ENCODE measurements at regions not wholly inside any gene's neighbourhood (a gene's known extent, or its start where the extent isn't known, plus 50 kb on each side); places are given as distances from the start of the nearest gene placed in this dataset.

GRCh38 chr4:52234561-52235440 lies 183.7 kb downstream of the SPATA18 start:
- intact Hi-C loops (cut with DNase I): loop anchor here in 1 of 4 donors (5.0 to 10.0 kb wide), 2 partner anchors 748 to 2000 kb away; no protein-coding TSS in a partner anchor
- Histone ChIP-seq H3K4me1 (ENCODE audit: control insufficient read depth, insufficient read depth, low read length) (no peaks in the 10 kb centered on the region), H3K9me3 (ENCODE audit: control insufficient read depth, low read length) (no peaks in the 10 kb centered on the region), H3K27me3 (ENCODE audit: control insufficient read depth, insufficient read depth) (no peaks in the 10 kb centered on the region), H3K27ac (ENCODE audit: low read length) (no peak overlapping the region), H3K4me3 (ENCODE audit: low read length) (no peak overlapping the region)
- 37% methylated on average over 6 of the region's 6 CpGs for WGBS
- peak in 1 of 3 donors; percentile 40 for DNase-seq
- ATAC-seq: peak; percentile 80 to 84

- 70% methylated on average over 2 of the region's 2 CpGs for WGBS
- intact Hi-C loops (cut with DNase I): loop anchor here in 1 of 4 donors (10.0 kb wide), 1 partner anchor 1999 kb away; no protein-coding TSS in a partner anchor
Measured at GRCh38 chr4:52235552-52236201, 184.6 kb downstream of the SPATA18 start.

DNA sequence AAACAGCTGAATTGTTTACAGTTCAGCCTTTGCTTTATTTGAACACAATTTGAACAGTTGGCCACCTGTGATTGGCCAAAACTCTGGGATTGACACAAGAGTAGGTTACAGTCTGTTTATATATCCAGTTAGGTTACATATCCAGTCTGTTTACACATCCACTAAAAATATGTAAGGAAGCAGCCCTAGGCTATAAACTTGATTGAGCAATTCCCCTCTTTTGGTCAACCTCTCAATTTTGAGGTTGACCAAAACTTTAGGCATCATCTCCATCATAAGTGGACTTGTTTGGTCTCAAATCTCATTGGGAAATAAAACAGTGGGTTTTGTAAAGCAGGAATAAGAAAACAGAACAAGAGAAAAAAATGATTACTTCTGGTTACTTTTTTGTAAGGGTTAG lies 190.8 kb downstream of the SPATA18 start:
- no peak overlapping the region for H3K4me3 ChIP-seq (ENCODE audit: low read length)
- H3K27me3 ChIP-seq (ENCODE audit: control insufficient read depth, insufficient read depth): no peaks in the 10 kb centered on the region
- H3K27ac ChIP-seq (ENCODE audit: low read length): no peak overlapping the region
- DNase-seq (no peak), ATAC-seq (no peak)
- H3K9me3 ChIP-seq (ENCODE audit: control insufficient read depth, low read length): no peaks in the 10 kb centered on the region
- intact Hi-C loops (cut with DNase I): loop anchor here in 1 of 4 donors (10.0 kb wide), 2 partner anchors 133 to 743 kb away; no protein-coding TSS in a partner anchor
- H3K4me1 ChIP-seq (ENCODE audit: control insufficient read depth, insufficient read depth, low read length): no peaks in the 10 kb centered on the region

More at GRCh38 chr4:52235552-52236201, 184.6 kb downstream of the SPATA18 start:
- ATAC-seq (no peak), DNase-seq (no peak)
- Histone ChIP-seq H3K27ac (ENCODE audit: low read length) (no peak overlapping the region), H3K27me3 (ENCODE audit: control insufficient read depth, insufficient read depth) (no peaks in the 10 kb centered on the region), H3K4me1 (ENCODE audit: control insufficient read depth, insufficient read depth, low read length) (no peaks in the 10 kb centered on the region), H3K9me3 (ENCODE audit: control insufficient read depth, low read length) (no peaks in the 10 kb centered on the region), H3K4me3 (ENCODE audit: low read length) (no peak overlapping the region)

GRCh38 chr4:52243367-52243766 lies 192.3 kb downstream of the SPATA18 start:
- Histone ChIP-seq H3K9me3 (ENCODE audit: control insufficient read depth, low read length) (no peaks in the 10 kb centered on the region), H3K27me3 (ENCODE audit: control insufficient read depth, insufficient read depth) (no peaks in the 10 kb centered on the region), H3K4me3 (ENCODE audit: low read length) (no peak overlapping the region), H3K4me1 (ENCODE audit: control insufficient read depth, insufficient read depth, low read length) (no peaks in the 10 kb centered on the region), H3K27ac (ENCODE audit: low read length) (no peak overlapping the region)
- ATAC-seq (no peak), DNase-seq (no peak)
- 91% methylated on average over 5 of the region's 5 CpGs for WGBS
- intact Hi-C loops (cut with DNase I): loop anchor here in 1 of 4 donors (10.0 kb wide), 2 partner anchors 131 to 741 kb away; no protein-coding TSS in a partner anchor

DNA sequence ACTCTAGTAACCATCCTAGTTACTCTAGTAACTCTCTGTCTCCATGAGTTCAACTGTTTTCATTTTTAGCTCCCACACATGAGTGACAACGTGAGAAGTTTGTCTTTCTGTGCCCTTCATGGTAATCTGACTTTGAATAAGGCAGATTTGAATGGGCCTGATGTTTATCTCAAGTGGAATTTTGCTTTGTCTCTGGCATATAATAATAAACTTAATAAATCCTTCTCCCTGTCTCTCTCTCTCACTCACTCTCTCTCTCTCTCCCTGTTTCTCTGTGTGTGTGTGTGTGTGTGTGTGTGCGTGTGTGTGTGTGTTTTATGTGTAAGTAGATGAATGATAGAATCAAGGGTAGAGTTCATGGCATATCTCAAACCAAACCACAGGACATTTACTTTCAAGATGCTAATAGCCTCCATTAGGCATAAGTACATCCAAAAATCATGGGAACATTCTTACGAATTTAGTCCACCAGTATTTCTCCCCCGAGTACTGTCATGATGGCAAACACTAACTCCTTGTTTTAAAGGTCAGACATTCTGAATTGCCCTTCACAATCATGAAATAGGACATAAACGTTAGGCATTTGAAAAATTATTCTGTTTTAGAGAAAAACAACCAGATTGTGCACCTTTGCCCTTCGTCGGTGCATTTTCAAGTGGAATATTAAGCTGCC lies 193.1 kb downstream of the SPATA18 start:
- ATAC-seq (peak in 1 of 2 donors; percentile 39), DNase-seq (no peak)
- no peaks in the 10 kb centered on the region for H3K27me3 ChIP-seq (ENCODE audit: control insufficient read depth, insufficient read depth)
- intact Hi-C loops (cut with DNase I): loop anchor here in 1 of 4 donors (10.0 kb wide), 2 partner anchors 131 to 741 kb away; no protein-coding TSS in a partner anchor
- H3K27ac ChIP-seq (ENCODE audit: low read length): no peak overlapping the region
- no peak overlapping the region for H3K4me3 ChIP-seq (ENCODE audit: low read length)
- no peaks in the 10 kb centered on the region for H3K4me1 ChIP-seq (ENCODE audit: control insufficient read depth, insufficient read depth, low read length)
- H3K9me3 ChIP-seq (ENCODE audit: control insufficient read depth, low read length): no peaks in the 10 kb centered on the region
- 46% methylated on average over 7 of the region's 7 CpGs for WGBS

GRCh38 chr4:52244848-52245247 lies 193.7 kb downstream of the SPATA18 start:
- Histone ChIP-seq H3K27me3 (ENCODE audit: control insufficient read depth, insufficient read depth) (no peaks in the 10 kb centered on the region), H3K9me3 (ENCODE audit: control insufficient read depth, low read length) (no peaks in the 10 kb centered on the region), H3K4me3 (ENCODE audit: low read length) (no peak overlapping the region), H3K27ac (ENCODE audit: low read length) (no peak overlapping the region), H3K4me1 (ENCODE audit: control insufficient read depth, insufficient read depth, low read length) (no peaks in the 10 kb centered on the region)
- DNase-seq: no peak
- 34% methylated on average over 3 of the region's 3 CpGs for WGBS
- intact Hi-C loops (cut with DNase I): loop anchor here in 1 of 4 donors (10.0 kb wide), 2 partner anchors 130 to 740 kb away; no protein-coding TSS in a partner anchor
- ATAC-seq: peak; percentile 75 to 92

DNA sequence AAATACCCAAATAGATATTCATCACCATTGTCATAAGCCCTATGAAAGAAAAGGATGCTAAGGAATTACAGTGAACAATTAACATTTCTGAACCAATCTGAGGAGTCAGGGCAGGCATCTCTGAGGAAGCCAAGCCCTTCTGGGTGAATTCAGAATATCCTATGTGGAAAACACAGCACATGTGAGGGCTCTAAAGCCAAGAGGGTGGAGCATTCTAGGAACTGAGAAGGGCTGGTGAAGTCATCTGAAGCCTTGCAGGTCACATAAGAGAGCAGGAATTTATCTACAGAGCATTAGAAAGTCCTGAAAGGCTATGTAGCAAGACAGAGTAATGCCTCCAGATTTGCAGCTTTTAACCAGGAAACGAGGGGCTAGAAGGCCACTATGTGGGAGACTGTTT lies 195.7 kb downstream of the SPATA18 start:
- intact Hi-C loops (cut with DNase I): loop anchor here in 1 of 4 donors (10.0 kb wide), 2 partner anchors 128 to 738 kb away; no protein-coding TSS in a partner anchor
- Histone ChIP-seq H3K9me3 (ENCODE audit: control insufficient read depth, low read length) (no peaks in the 10 kb centered on the region), H3K27me3 (ENCODE audit: control insufficient read depth, insufficient read depth) (no peaks in the 10 kb centered on the region), H3K4me3 (ENCODE audit: low read length) (no peak overlapping the region), H3K27ac (ENCODE audit: low read length) (no peak overlapping the region), H3K4me1 (ENCODE audit: control insufficient read depth, insufficient read depth, low read length) (no peaks in the 10 kb centered on the region)
- ATAC-seq (peak in 1 of 2 donors; percentile 76), DNase-seq (no peak)
- 73% methylated on average over 1 of the region's 1 CpG for whole genome bisulfite sequencing

DNA sequence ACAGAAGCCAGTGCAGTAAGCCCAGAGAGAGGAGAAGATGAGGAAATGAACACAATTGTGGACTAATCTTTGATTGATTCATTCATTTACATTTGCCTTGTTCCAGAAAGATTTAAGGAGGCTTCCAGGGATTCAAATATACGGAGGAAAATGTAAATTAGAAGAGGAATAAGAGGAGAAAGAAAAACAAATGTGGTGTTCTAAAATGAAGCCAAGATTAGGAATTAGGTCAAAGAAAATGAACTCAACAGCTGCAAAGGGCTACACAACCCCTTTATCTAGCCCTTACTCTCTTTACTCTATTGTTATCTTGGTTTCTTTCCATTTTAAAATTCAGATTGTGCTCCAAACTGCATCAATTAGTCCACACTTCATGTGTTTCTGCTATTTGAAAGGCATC lies 196.8 kb downstream of the SPATA18 start:
- DNase-seq (no peak), ATAC-seq (no peak)
- intact Hi-C loops (cut with DNase I): loop anchor here in 1 of 4 donors (10.0 kb wide), 2 partner anchors 127 to 737 kb away; no protein-coding TSS in a partner anchor
- Histone ChIP-seq H3K4me1 (ENCODE audit: control insufficient read depth, insufficient read depth, low read length) (no peaks in the 10 kb centered on the region), H3K9me3 (ENCODE audit: control insufficient read depth, low read length) (no peaks in the 10 kb centered on the region), H3K27ac (ENCODE audit: low read length) (no peak overlapping the region), H3K4me3 (ENCODE audit: low read length) (no peak overlapping the region), H3K27me3 (ENCODE audit: control insufficient read depth, insufficient read depth) (no peaks in the 10 kb centered on the region)
- WGBS: 52% methylated on average over 1 of the region's 1 CpG

- no peak overlapping the region for H3K4me3 ChIP-seq (ENCODE audit: low read length)
- H3K9me3 ChIP-seq (ENCODE audit: control insufficient read depth, low read length): no peaks in the 10 kb centered on the region
- H3K27me3 ChIP-seq (ENCODE audit: control insufficient read depth, insufficient read depth): no peaks in the 10 kb centered on the region
- no peak for ATAC-seq
- no peaks in the 10 kb centered on the region for H3K4me1 ChIP-seq (ENCODE audit: control insufficient read depth, insufficient read depth, low read length)
- intact Hi-C loops (cut with DNase I): loop anchor here in 1 of 4 donors (10.0 kb wide), 2 partner anchors 126 to 736 kb away; no protein-coding TSS in a partner anchor
- no peak overlapping the region for H3K27ac ChIP-seq (ENCODE audit: low read length)
- DNase-seq: no peak
Measured at GRCh38 chr4:52248820-52249219, 197.7 kb downstream of the SPATA18 start.

GRCh38 chr4:52249581-52249980 lies 198.5 kb downstream of the SPATA18 start:
- ATAC-seq (no peak), DNase-seq (no peak)
- H3K4me1 ChIP-seq (ENCODE audit: control insufficient read depth, insufficient read depth, low read length): no peaks in the 10 kb centered on the region
- H3K27ac ChIP-seq (ENCODE audit: low read length): no peak overlapping the region
- intact Hi-C loops (cut with DNase I): loop anchor here in 1 of 4 donors (10.0 kb wide), 2 partner anchors 125 to 735 kb away; no protein-coding TSS in a partner anchor
- H3K9me3 ChIP-seq (ENCODE audit: control insufficient read depth, low read length): no peaks in the 10 kb centered on the region
- no peaks in the 10 kb centered on the region for H3K27me3 ChIP-seq (ENCODE audit: control insufficient read depth, insufficient read depth)
- no peak overlapping the region for H3K4me3 ChIP-seq (ENCODE audit: low read length)
- WGBS: 59% methylated on average over 2 of the region's 2 CpGs

All from right cardiac atrium (tissue), 5 donors.